Suprapubic skin (tissue), 4 donors: ENCODE measurements at regions not wholly inside any gene's neighbourhood (a gene's known extent, or its start where the extent isn't known, plus 50 kb on each side); places are given as distances from the start of the nearest gene placed in this dataset.

Experiments used
- DNase-seq, 2 donors: peaks; one replicate each; pipeline ENCODE4 v3.0.0-alpha.2; 2019; ENCODE audit warnings: low spot score in 2 of 2
- H3K27ac ChIP-seq: fragments of 200-600 bp; sonication (generic); one replicate; pipeline ENCODE4 v1.5.1; 2019
- H3K27me3 ChIP-seq: fragments of 200-600 bp; sonication (generic); one replicate; pipeline ENCODE4 v1.5.1; 2019
- H3K36me3 ChIP-seq: fragments of 200-600 bp; sonication (generic); one replicate; pipeline ENCODE4 v1.5.1; 2019
- H3K4me1 ChIP-seq: fragments of 200-600 bp; sonication (generic); one replicate; pipeline ENCODE4 v1.5.1; 2019
- H3K4me3 ChIP-seq: fragments of 200-600 bp; sonication (generic); one replicate; pipeline ENCODE4 v1.5.1; 2019; ENCODE audit warnings: mild to moderate bottlenecking
- H3K9me3 ChIP-seq: fragments of 200-600 bp; sonication (generic); one replicate; pipeline ENCODE4 v1.5.1; 2019
- CTCF ChIP-seq, 2 donors: fragments of 200-600 bp in 1 of 2; fragments of 450-650 bp in 1 of 2; sonication (generic) in 1 of 2; IDR thresholded peaks; one replicate each; pipeline ENCODE4 v1.5.1; 2016 to 2019; ENCODE audit warnings: antibody characterized with exemption in 2 of 2, mild to moderate bottlenecking in 1 of 2, moderate library complexity in 1 of 2
- EP300 ChIP-seq: sonication (generic); formaldehyde crosslinking; IDR thresholded peaks from one replicate; pipeline ENCODE4 v1.6.1; 2017; ENCODE audit warnings: antibody characterized with exemption
- POLR2A ChIP-seq, 2 donors: fragments of 450-650 bp; IDR thresholded peaks; one replicate each; pipeline ENCODE4 v1.6.1; 2017; ENCODE audit warnings: antibody characterized with exemption in 2 of 2, mild to moderate bottlenecking in 2 of 2, moderate library complexity in 2 of 2
- POLR2AphosphoS5 ChIP-seq, 3 donors: sonication (generic); formaldehyde crosslinking; IDR thresholded peaks; one replicate each; pipeline ENCODE4 v1.6.1; 2017; ENCODE audit warnings: antibody characterized with exemption in 3 of 3
- WGBS: methylation state at CpG from one replicate; pipeline ENCODE4 v1.1.5; 2018; 5-methylcytosine and 5-hydroxymethylcytosine counted together

- no peak for TF ChIP-seq POLR2AphosphoS5 (IDR thresholded peaks at IDR 0.05)
- Histone ChIP-seq H3K36me3 (no peaks in the 10 kb centered on the region), H3K27me3 (no peaks in the 10 kb centered on the region), H3K9me3 (no peaks in the 10 kb centered on the region), H3K4me1 (no peaks in the 10 kb centered on the region), H3K27ac (no peak overlapping the region), H3K4me3 (no peak overlapping the region)
- no peak for DNase-seq
- WGBS: 55% methylated on average over 2 of the region's 2 CpGs
Measured at GRCh38 chr11:37092487-37092886, 494.5 kb upstream of the RAG2 start.

GRCh38 chr11:37089439-37089838 is 491.4 kb upstream of the RAG2 start:
- no peak overlapping the region for H3K4me3 ChIP-seq
- no peaks in the 10 kb centered on the region for H3K4me1 ChIP-seq

GRCh38 chr11:37088573-37088910 is 490.5 kb upstream of the RAG2 start:
- Histone ChIP-seq H3K9me3 (no peaks in the 10 kb centered on the region), H3K4me3 (no peak overlapping the region), H3K36me3 (no peaks in the 10 kb centered on the region), H3K27me3 (no peaks in the 10 kb centered on the region), H3K27ac (no peak overlapping the region), H3K4me1 (no peaks in the 10 kb centered on the region)
- no peak for TF ChIP-seq EP300
- TF ChIP-seq POLR2A (IDR thresholded peaks at IDR 0.05): no peak
- no peak for TF ChIP-seq POLR2AphosphoS5 (IDR thresholded peaks at IDR 0.05)
- TF ChIP-seq CTCF (IDR thresholded peaks at IDR 0.05): no peak
- DNase-seq: no peak

More at GRCh38 chr11:37089439-37089838, 491.4 kb upstream of the RAG2 start:
- Histone ChIP-seq H3K36me3 (no peaks in the 10 kb centered on the region), H3K9me3 (no peaks in the 10 kb centered on the region), H3K27ac (no peak overlapping the region), H3K27me3 (no peaks in the 10 kb centered on the region)
- no peak for TF ChIP-seq CTCF (IDR thresholded peaks at IDR 0.05)
- TF ChIP-seq POLR2AphosphoS5 (IDR thresholded peaks at IDR 0.05): no peak
- TF ChIP-seq POLR2A (IDR thresholded peaks at IDR 0.05): no peak
- no peak for TF ChIP-seq EP300
- DNase-seq: no peak

- DNase-seq: no peak
- H3K27me3 ChIP-seq: no peaks in the 10 kb centered on the region
- no peak overlapping the region for H3K27ac ChIP-seq
- no peaks in the 10 kb centered on the region for H3K4me1 ChIP-seq
- TF ChIP-seq CTCF (IDR thresholded peaks at IDR 0.05) (no peak), EP300 (no peak), POLR2AphosphoS5 (IDR thresholded peaks at IDR 0.05) (no peak), POLR2A (IDR thresholded peaks at IDR 0.05) (no peak)
- no peak overlapping the region for H3K4me3 ChIP-seq
- WGBS: 79% methylated on average over 6 of the region's 6 CpGs
- H3K36me3 ChIP-seq: no peaks in the 10 kb centered on the region
- H3K9me3 ChIP-seq: no peaks in the 10 kb centered on the region
Measured at GRCh38 chr11:37087650-37088572, 489.9 kb upstream of the RAG2 start.

GRCh38 chr11:37078521-37078920 is 480.5 kb upstream of the RAG2 start:
- Histone ChIP-seq H3K27ac (no peak overlapping the region), H3K36me3 (no peaks in the 10 kb centered on the region), H3K4me1 (no peaks in the 10 kb centered on the region), H3K9me3 (no peaks in the 10 kb centered on the region), H3K4me3 (no peak overlapping the region), H3K27me3 (no peaks in the 10 kb centered on the region)
- 62% methylated on average over 2 of the region's 2 CpGs for WGBS
- no peak for DNase-seq
- no peak for TF ChIP-seq EP300
- TF ChIP-seq CTCF (IDR thresholded peaks at IDR 0.05): no peak
- TF ChIP-seq POLR2A (IDR thresholded peaks at IDR 0.05): no peak
- TF ChIP-seq POLR2AphosphoS5 (IDR thresholded peaks at IDR 0.05): no peak

GRCh38 chr11:37076866-37077265 is 478.8 kb upstream of the RAG2 start:
- WGBS: 48% methylated on average over 1 of the region's 1 CpG
- H3K4me3 ChIP-seq: no peak overlapping the region
- no peaks in the 10 kb centered on the region for H3K27me3 ChIP-seq
- H3K36me3 ChIP-seq: no peaks in the 10 kb centered on the region
- no peaks in the 10 kb centered on the region for H3K9me3 ChIP-seq
- no peak for DNase-seq
- no peak overlapping the region for H3K27ac ChIP-seq
- H3K4me1 ChIP-seq: no peaks in the 10 kb centered on the region
- TF ChIP-seq POLR2AphosphoS5 (IDR thresholded peaks at IDR 0.05) (no peak), EP300 (no peak), POLR2A (IDR thresholded peaks at IDR 0.05) (no peak), CTCF (IDR thresholded peaks at IDR 0.05) (no peak)
